GM12878 (cell line): ENCODE measurements at regions not wholly inside any gene's neighbourhood (a gene's known extent, or its start where the extent isn't known, plus 50 kb on each side); places are given as distances from the start of the nearest gene placed in this dataset.

Experiments
- ATAC-seq: fragments of 200-7000 bp; cut with Tn5 transposase; 3 replicates; pipeline ENCODE4 v1.9.1; 2020; ENCODE audit warnings: mild to moderate bottlenecking, moderate library complexity
- BruUV-seq: library from RNA; stranded (reverse); fragments of 400-500 nt; replicated peaks from 2 replicates; lab custom pipeline; 2021; lab: Mats Ljungman, UMichigan
- CTCF ChIA-PET: fragments of 300-600 bp; sonication (Branson Sonifier 250); formaldehyde crosslinking; extraction: SDS; loops from one replicate; lab custom pipeline; 2021; ENCODE audit warnings: inconsistent platforms; lab: Yijun Ruan, JAX
- POLR2A ChIA-PET: fragments of 350-600 bp; formaldehyde crosslinking; extraction: SDS; loops from one replicate; lab custom pipeline; 2021; ENCODE audit warnings: inconsistent platforms; lab: Charles Lee
- RAD21 ChIA-PET: fragments of 300-600 bp; sonication (Branson Sonifier 250); formaldehyde crosslinking; loops from one replicate; lab custom pipeline; 2023; ENCODE audit warnings: antibody characterized with exemption; ENCODE audit not compliant: unreplicated experiment; lab: Charles Lee
- SMC1A ChIA-PET: fragments of 300-600 bp; sonication (Branson Sonifier 250); formaldehyde crosslinking; loops from one replicate; lab custom pipeline; 2023; ENCODE audit not compliant: unreplicated experiment, uncharacterized antibody; lab: Charles Lee
- DNase-seq: peaks from one replicate; pipeline ENCODE4 v3.0.0-alpha.2; 2011; ENCODE audit warnings: low read depth, low spot score
- FAIRE-seq: peaks from 3 replicates; lab custom pipeline; 2011; peaks lifted over from hg19 to GRCh38; lab: Jason Lieb, UNC
- H2AFZ ChIP-seq: 2 replicates; pipeline ENCODE4 v1.6.0; 2011; ENCODE audit warnings: low read depth, low read length, control low read depth; ENCODE audit not compliant: control insufficient read depth
- H3K27ac ChIP-seq: 2 replicates; pipeline ENCODE4 v1.5.1; 2011; ENCODE audit warnings: control low read depth; ENCODE audit not compliant: control insufficient read depth, insufficient read depth
- H3K27me3 ChIP-seq, 2 experiments: replicated peaks in 1 of 2; 2 replicates each; pipeline versions ENCODE4 v1.6.0 to v1.6.1; 2011; ENCODE audit warnings: low read length in 1 of 2; ENCODE audit not compliant: control insufficient read depth in 2 of 2, insufficient read depth in 2 of 2
- H3K36me3 ChIP-seq, 2 experiments: 2 replicates each; pipeline ENCODE4 v1.5.1; 2011; ENCODE audit warnings: low read length in 1 of 2; ENCODE audit not compliant: control insufficient read depth in 2 of 2, insufficient read depth in 2 of 2
- H3K4me1 ChIP-seq: 2 replicates; pipeline ENCODE4 v1.6.1; 2011; ENCODE audit warnings: mild to moderate bottlenecking, low read length, moderate library complexity, mixed read lengths; ENCODE audit not compliant: control insufficient read depth, insufficient read depth
- H3K4me2 ChIP-seq: 2 replicates; pipeline ENCODE4 v1.6.0; 2011; ENCODE audit warnings: control low read depth; ENCODE audit not compliant: control insufficient read depth, insufficient read depth
- H3K4me3 ChIP-seq: fragments of 200-600 bp; sonication (generic); 2 replicates; pipeline ENCODE4 v1.5.1; 2016
- H3K79me2 ChIP-seq: 2 replicates; pipeline ENCODE4 v1.6.0; 2011; ENCODE audit warnings: low read length; ENCODE audit not compliant: control insufficient read depth, insufficient read depth
- H3K9ac ChIP-seq: 2 replicates; pipeline ENCODE4 v1.8.0; 2011; ENCODE audit warnings: low read length, control low read depth, mixed read lengths; ENCODE audit not compliant: control insufficient read depth, insufficient read depth
- H3K9me3 ChIP-seq: replicated peaks from 3 replicates; pipeline ENCODE4 v1.5.1; 2011; ENCODE audit warnings: mild to moderate bottlenecking, low read length; ENCODE audit not compliant: control insufficient read depth, insufficient read depth
- H4K20me1 ChIP-seq: 2 replicates; pipeline ENCODE4 v1.6.0; 2011; ENCODE audit not compliant: control insufficient read depth, insufficient read depth
- BHLHE40 ChIP-seq, 2 experiments: fragments of 450-650 bp in 1 of 2; IDR thresholded peaks; 2 replicates each; pipeline ENCODE4 v1.6.1; 2011 to 2017; ENCODE audit warnings: low read depth in 2 of 2, borderline replicate concordance in 1 of 2, improper control_type of control experiment in 1 of 2, low read length in 1 of 2, mild to moderate bottlenecking in 1 of 2
- ETV6 ChIP-seq, 2 experiments: fragments of 450-650 bp in 1 of 2; IDR thresholded peaks in 1 of 2; conservative IDR thresholded peaks in 1 of 2; 2 replicates each; pipeline ENCODE4 v1.6.1; 2014; ENCODE audit warnings: antibody characterized with exemption in 1 of 2, borderline replicate concordance in 1 of 2, low read depth in 1 of 2, mild to moderate bottlenecking in 1 of 2, moderate library complexity in 1 of 2
- GABPA ChIP-seq: IDR thresholded peaks from 2 replicates; pipeline ENCODE4 v1.6.1; 2014; ENCODE audit warnings: antibody characterized with exemption, low read depth, mild to moderate bottlenecking, inconsistent platforms
- MXI1 ChIP-seq: fragments of 150-350 bp; IDR thresholded peaks from 2 replicates; pipeline ENCODE4 v1.6.1; 2011; ENCODE audit warnings: low read depth, mild to moderate bottlenecking, inconsistent platforms, low read length, improper control_type of control experiment
- PML ChIP-seq: IDR thresholded peaks from 2 replicates; pipeline ENCODE4 v1.6.1; 2012; ENCODE audit warnings: low read length, inconsistent platforms
- SP1 ChIP-seq: IDR thresholded peaks from one replicate; pipeline ENCODE4 v1.6.1; 2011; ENCODE audit warnings: low read depth, low read length
- ZBTB11 ChIP-seq: fragments of 450-650 bp; formaldehyde crosslinking; IDR thresholded peaks from 2 replicates; pipeline ENCODE4 v1.5.0; 2022; ENCODE audit warnings: mild to moderate bottlenecking, missing genetic modification characterization
- WGBS: methylation state at CpG from one replicate; pipeline ENCODE4 v1.1.6; 2016; ENCODE audit warnings: low lambda C conversion rate; ENCODE audit not compliant: insufficient replicate concordance, insufficient coverage; ENCODE audit errors: missing lambda C conversion rate; 5-methylcytosine and 5-hydroxymethylcytosine counted together
- in situ Hi-C: fragments of 300-500 bp; cut with MboI; formaldehyde crosslinking; loops from 9 replicates; pipeline ENCODE4 v1.14.3; 2018; ENCODE audit warnings: mixed read lengths
- intact Hi-C: fragments of 100-400 bp; cut with micrococcal nuclease; formaldehyde crosslinking; loops from one replicate; pipeline ENCODE4 v1.14.2; 2022; ENCODE audit not compliant: unreplicated experiment
- TF ChIP-seq, protein P1 (sequence below): IDR thresholded peaks from 2 replicates; pipeline ENCODE4 v1.6.1; 2012; ENCODE audit warnings: mild to moderate bottlenecking, low read depth, low read length
- TF ChIP-seq, protein P2 (sequence below): fragments of 450-650 bp; IDR thresholded peaks from 2 replicates; pipeline ENCODE4 v1.6.1; 2017; ENCODE audit warnings: mild to moderate bottlenecking, moderate library complexity

DNA sequence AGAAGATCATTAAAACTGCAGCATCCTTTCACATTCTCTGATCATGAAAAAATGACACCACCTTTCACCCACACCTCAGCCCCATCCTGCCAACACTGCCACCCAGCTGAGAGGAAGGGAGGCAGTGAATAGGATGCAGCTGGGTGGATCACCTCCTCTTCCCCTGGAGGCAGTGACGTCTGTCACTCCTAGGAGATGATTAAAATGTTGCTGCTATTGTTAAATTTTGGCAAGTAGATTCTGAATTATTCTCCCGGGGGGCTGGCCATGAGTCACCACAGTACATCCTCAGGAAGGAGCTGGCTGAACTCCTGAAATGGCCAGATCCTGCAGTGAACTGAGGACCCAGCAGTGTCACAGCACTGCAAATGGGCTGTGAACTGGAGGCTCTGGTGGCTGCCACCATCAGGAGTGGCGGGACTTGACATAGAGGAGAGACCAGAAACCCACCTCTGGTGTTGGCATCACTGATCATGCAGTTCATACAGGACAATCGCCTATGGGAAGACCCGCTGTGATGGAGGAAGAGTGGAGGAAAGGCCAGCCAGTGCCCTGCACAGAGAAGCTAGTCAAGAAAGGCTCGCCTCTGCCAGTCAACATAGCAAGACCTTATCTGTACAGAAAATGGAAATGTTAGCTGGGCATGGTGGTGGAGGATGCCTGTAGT is 199.1 kb downstream of the FAM43A start:
- RAD21 ChIA-PET, result no interaction called here
- Histone ChIP-seq H3K4me3 (no peak overlapping the region), H3K9ac (no peak overlapping the region), H3K4me1 (0 out of 2 replicates have a peak, but pooled peaks cover 3% of the 10 kb centered on the region), H4K20me1 (no peaks in the 10 kb centered on the region), H3K4me2 (no peak overlapping the region), H2AFZ (no peak overlapping the region), H3K9me3 (peaks cover 3% of the 10 kb centered on the region; the same call in 1 of the 3 replicates), H3K27me3 (no peaks in the 10 kb centered on the region), H3K27ac (no peak overlapping the region), H3K36me3 (no peaks in the 10 kb centered on the region), H3K79me2 (no peaks in the 10 kb centered on the region)
- CTCF ChIA-PET, result no interaction called here
- no peak for TF ChIP-seq PML
- TF ChIP-seq GABPA, result no peak
- no peak for TF ChIP-seq ZBTB11 (CRISPR knock-in tag)
- TF ChIP-seq, protein P1, sequence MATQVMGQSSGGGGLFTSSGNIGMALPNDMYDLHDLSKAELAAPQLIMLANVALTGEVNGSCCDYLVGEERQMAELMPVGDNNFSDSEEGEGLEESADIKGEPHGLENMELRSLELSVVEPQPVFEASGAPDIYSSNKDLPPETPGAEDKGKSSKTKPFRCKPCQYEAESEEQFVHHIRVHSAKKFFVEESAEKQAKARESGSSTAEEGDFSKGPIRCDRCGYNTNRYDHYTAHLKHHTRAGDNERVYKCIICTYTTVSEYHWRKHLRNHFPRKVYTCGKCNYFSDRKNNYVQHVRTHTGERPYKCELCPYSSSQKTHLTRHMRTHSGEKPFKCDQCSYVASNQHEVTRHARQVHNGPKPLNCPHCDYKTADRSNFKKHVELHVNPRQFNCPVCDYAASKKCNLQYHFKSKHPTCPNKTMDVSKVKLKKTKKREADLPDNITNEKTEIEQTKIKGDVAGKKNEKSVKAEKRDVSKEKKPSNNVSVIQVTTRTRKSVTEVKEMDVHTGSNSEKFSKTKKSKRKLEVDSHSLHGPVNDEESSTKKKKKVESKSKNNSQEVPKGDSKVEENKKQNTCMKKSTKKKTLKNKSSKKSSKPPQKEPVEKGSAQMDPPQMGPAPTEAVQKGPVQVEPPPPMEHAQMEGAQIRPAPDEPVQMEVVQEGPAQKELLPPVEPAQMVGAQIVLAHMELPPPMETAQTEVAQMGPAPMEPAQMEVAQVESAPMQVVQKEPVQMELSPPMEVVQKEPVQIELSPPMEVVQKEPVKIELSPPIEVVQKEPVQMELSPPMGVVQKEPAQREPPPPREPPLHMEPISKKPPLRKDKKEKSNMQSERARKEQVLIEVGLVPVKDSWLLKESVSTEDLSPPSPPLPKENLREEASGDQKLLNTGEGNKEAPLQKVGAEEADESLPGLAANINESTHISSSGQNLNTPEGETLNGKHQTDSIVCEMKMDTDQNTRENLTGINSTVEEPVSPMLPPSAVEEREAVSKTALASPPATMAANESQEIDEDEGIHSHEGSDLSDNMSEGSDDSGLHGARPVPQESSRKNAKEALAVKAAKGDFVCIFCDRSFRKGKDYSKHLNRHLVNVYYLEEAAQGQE, result no peak
- no peak for TF ChIP-seq BHLHE40 (IDR thresholded peaks at IDR 0.05; ENCODE audit: borderline replicate concordance in 1 of 2, low read depth in 2 of 2, low read length in 1 of 2)
- no peak for TF ChIP-seq SP1
- no peak for TF ChIP-seq ETV6 (conservative IDR thresholded peaks at IDR 0.05 in 1 of 2, IDR thresholded peaks at IDR 0.05 in 1 of 2; ENCODE audit: borderline replicate concordance in 1 of 2, low read depth in 1 of 2)
- TF ChIP-seq, protein P2, sequence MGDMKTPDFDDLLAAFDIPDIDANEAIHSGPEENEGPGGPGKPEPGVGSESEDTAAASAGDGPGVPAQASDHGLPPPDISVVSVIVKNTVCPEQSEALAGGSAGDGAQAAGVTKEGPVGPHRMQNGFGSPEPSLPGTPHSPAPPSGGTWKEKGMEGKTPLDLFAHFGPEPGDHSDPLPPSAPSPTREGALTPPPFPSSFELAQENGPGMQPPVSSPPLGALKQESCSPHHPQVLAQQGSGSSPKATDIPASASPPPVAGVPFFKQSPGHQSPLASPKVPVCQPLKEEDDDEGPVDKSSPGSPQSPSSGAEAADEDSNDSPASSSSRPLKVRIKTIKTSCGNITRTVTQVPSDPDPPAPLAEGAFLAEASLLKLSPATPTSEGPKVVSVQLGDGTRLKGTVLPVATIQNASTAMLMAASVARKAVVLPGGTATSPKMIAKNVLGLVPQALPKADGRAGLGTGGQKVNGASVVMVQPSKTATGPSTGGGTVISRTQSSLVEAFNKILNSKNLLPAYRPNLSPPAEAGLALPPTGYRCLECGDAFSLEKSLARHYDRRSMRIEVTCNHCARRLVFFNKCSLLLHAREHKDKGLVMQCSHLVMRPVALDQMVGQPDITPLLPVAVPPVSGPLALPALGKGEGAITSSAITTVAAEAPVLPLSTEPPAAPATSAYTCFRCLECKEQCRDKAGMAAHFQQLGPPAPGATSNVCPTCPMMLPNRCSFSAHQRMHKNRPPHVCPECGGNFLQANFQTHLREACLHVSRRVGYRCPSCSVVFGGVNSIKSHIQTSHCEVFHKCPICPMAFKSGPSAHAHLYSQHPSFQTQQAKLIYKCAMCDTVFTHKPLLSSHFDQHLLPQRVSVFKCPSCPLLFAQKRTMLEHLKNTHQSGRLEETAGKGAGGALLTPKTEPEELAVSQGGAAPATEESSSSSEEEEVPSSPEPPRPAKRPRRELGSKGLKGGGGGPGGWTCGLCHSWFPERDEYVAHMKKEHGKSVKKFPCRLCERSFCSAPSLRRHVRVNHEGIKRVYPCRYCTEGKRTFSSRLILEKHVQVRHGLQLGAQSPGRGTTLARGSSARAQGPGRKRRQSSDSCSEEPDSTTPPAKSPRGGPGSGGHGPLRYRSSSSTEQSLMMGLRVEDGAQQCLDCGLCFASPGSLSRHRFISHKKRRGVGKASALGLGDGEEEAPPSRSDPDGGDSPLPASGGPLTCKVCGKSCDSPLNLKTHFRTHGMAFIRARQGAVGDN, result no peak
- no peak for TF ChIP-seq MXI1
- DNase-seq (no peak), ATAC-seq (no peak), FAIRE-seq (no peak)
- in situ Hi-C loops, result no loop called here
- 33% methylated on average over 6 of the region's 6 CpGs for WGBS
- no TSS peak for BruUV-seq
- SMC1A ChIA-PET, result no interaction called here
- intact Hi-C loops, result no loop called here
- POLR2A ChIA-PET, result no interaction called here
